ENCODE measurements at regions not wholly inside any gene's neighbourhood (a gene's known extent, or its start where the extent isn't known, plus 50 kb on each side); places are given as distances from the start of the nearest gene placed in this dataset.
"Not testable (repeated sequence)": the region's sequence is repeated elsewhere in the genome, so short reads cannot be mapped to it uniquely, and the experiment has no call there.

GRCh38 chr19:30933454-30933853 is 415.8 kb downstream of the TSHZ3 start:
- not testable (repeated sequence) for DNase-seq

- no peak for DNase-seq
Measured at GRCh38 chr19:30932854-30933253, 416.4 kb downstream of the TSHZ3 start.

- DNase-seq: no peak
Measured at GRCh38 chr19:30930941-30931706, 418.1 kb downstream of the TSHZ3 start.

GRCh38 chr19:30927705-30928104 is 421.5 kb downstream of the TSHZ3 start:
- no peak for DNase-seq

- DNase-seq: no peak
Measured at GRCh38 chr19:30924670-30925069, 424.6 kb downstream of the TSHZ3 start.

- DNase-seq: no peak
Measured at GRCh38 chr19:30924069-30924636, 425.1 kb downstream of the TSHZ3 start.

GRCh38 chr19:30923621-30924020 is 425.6 kb downstream of the TSHZ3 start:
- no peak for DNase-seq

GRCh38 chr19:30923096-30923495 is 426.1 kb downstream of the TSHZ3 start:
- DNase-seq: no peak

- DNase-seq: no peak
Measured at GRCh38 chr19:30920222-30920621, 429.0 kb downstream of the TSHZ3 start.

- no peak for DNase-seq
Measured at GRCh38 chr19:30919737-30920136, 429.5 kb downstream of the TSHZ3 start.

- DNase-seq: no peak
Measured at GRCh38 chr19:30916238-30916637, 433.0 kb downstream of the TSHZ3 start.

GRCh38 chr19:30911491-30911890 is 437.7 kb downstream of the TSHZ3 start:
- DNase-seq: no peak

GRCh38 chr19:30910485-30911240 is 438.6 kb downstream of the TSHZ3 start:
- no peak for DNase-seq

GRCh38 chr19:30909216-30909615 is 440.0 kb downstream of the TSHZ3 start:
- DNase-seq: peak in 1 of 2 experiments; percentile 26

GRCh38 chr19:30908262-30908771 is 440.9 kb downstream of the TSHZ3 start:
- no peak for DNase-seq

- DNase-seq: peak in 1 of 2 experiments; percentile 30
Measured at GRCh38 chr19:30906871-30907270, 442.4 kb downstream of the TSHZ3 start.

GRCh38 chr19:30900051-30900450 is 449.2 kb downstream of the TSHZ3 start:
- no peak for DNase-seq

- no peak for DNase-seq
Measured at GRCh38 chr19:30898353-30899103, 450.7 kb downstream of the TSHZ3 start.

- no peak for DNase-seq
Measured at GRCh38 chr19:30897553-30897952, 451.7 kb downstream of the TSHZ3 start.

GRCh38 chr19:30897034-30897433 is 452.2 kb downstream of the TSHZ3 start:
- DNase-seq: no peak

- DNase-seq: no peak
Measured at GRCh38 chr19:30896554-30896953, 452.7 kb downstream of the TSHZ3 start.

- DNase-seq: no peak
Measured at GRCh38 chr19:30895946-30896345, 453.3 kb downstream of the TSHZ3 start.

- DNase-seq: no peak
Measured at GRCh38 chr19:30891051-30891450, 458.2 kb downstream of the TSHZ3 start.
